GM18502 (cell line): ENCODE measurements at regions not wholly inside any gene's neighbourhood (a gene's known extent, or its start where the extent isn't known, plus 50 kb on each side); places are given as distances from the start of the nearest gene placed in this dataset.

ENCODE experiments used
- ATAC-seq: cut with Tn5 transposase; IDR thresholded peaks from one replicate; pipeline ENCODE4 v1.9.1; 2021; ENCODE audit warnings: mild to moderate bottlenecking; ENCODE audit not compliant: unreplicated experiment, poor library complexity

- no peak for ATAC-seq
These were observed 188.4 kb downstream of the SH3BP4 start for GRCh38 chr2:235139956-235140800.

GRCh38 chr2:235140801-235141081 is 188.9 kb downstream of the SH3BP4 start:
- no peak for ATAC-seq

- ATAC-seq: no peak
These were observed 189.8 kb downstream of the SH3BP4 start for GRCh38 chr2:235141411-235142128.

GRCh38 chr2:235142601-235143000 is 190.8 kb downstream of the SH3BP4 start:
- no peak for ATAC-seq

- no peak for ATAC-seq
These were observed 192.0 kb downstream of the SH3BP4 start for GRCh38 chr2:235143789-235144188.

GRCh38 chr2:235144291-235144690 is 192.5 kb downstream of the SH3BP4 start:
- no peak for ATAC-seq

GRCh38 chr2:235146206-235146605 is 194.4 kb downstream of the SH3BP4 start:
- no peak for ATAC-seq

- ATAC-seq: no peak
These were observed 195.2 kb downstream of the SH3BP4 start for GRCh38 chr2:235146871-235147565.

- ATAC-seq: no peak
These were observed 196.7 kb downstream of the SH3BP4 start for GRCh38 chr2:235148201-235149170.

- ATAC-seq: no peak
These were observed 197.4 kb downstream of the SH3BP4 start for GRCh38 chr2:235149240-235149659.

GRCh38 chr2:235149736-235150135 is 197.9 kb downstream of the SH3BP4 start:
- no peak for ATAC-seq

- ATAC-seq: no peak
These were observed 199.3 kb downstream of the SH3BP4 start for GRCh38 chr2:235151152-235151551.

- no peak for ATAC-seq
These were observed 203.3 kb downstream of the SH3BP4 start for GRCh38 chr2:235155163-235155562.

GRCh38 chr2:235156055-235156454 is 204.2 kb downstream of the SH3BP4 start:
- no peak for ATAC-seq

GRCh38 chr2:235157746-235158482 is 206.1 kb downstream of the SH3BP4 start:
- ATAC-seq: no peak

GRCh38 chr2:235160281-235160810 is 208.5 kb downstream of the SH3BP4 start:
- no peak for ATAC-seq

GRCh38 chr2:235161565-235161964 is 209.7 kb downstream of the SH3BP4 start:
- no peak for ATAC-seq

- no peak for ATAC-seq
These were observed 210.4 kb downstream of the SH3BP4 start for GRCh38 chr2:235162082-235162836.

- ATAC-seq: no peak
These were observed 211.0 kb downstream of the SH3BP4 start for GRCh38 chr2:235162837-235163197.
